ENCODE measurements at regions not wholly inside any gene's neighbourhood (a gene's known extent, or its start where the extent isn't known, plus 50 kb on each side); places are given as distances from the start of the nearest gene placed in this dataset.
"Not testable (repeated sequence)": the region's sequence is repeated elsewhere in the genome, so short reads cannot be mapped to it uniquely, and the experiment has no call there.

GRCh38 chr7:17412883-17413282 lies 114.4 kb downstream of the AHR start:
- Mint-ChIP-seq H3K27ac (no peak overlapping the region), H3K4me3 (no peak overlapping the region), H3K9me3 (no peaks in the 10 kb centered on the region), H3K27me3 (ENCODE audit: insufficient read depth) (no peaks in the 10 kb centered on the region), H3K4me1 (ENCODE audit: low read depth) (peaks cover 17% of the 10 kb centered on the region), H3K36me3 (ENCODE audit: low read depth) (no peaks in the 10 kb centered on the region)
- TF ChIP-seq, protein P1, sequence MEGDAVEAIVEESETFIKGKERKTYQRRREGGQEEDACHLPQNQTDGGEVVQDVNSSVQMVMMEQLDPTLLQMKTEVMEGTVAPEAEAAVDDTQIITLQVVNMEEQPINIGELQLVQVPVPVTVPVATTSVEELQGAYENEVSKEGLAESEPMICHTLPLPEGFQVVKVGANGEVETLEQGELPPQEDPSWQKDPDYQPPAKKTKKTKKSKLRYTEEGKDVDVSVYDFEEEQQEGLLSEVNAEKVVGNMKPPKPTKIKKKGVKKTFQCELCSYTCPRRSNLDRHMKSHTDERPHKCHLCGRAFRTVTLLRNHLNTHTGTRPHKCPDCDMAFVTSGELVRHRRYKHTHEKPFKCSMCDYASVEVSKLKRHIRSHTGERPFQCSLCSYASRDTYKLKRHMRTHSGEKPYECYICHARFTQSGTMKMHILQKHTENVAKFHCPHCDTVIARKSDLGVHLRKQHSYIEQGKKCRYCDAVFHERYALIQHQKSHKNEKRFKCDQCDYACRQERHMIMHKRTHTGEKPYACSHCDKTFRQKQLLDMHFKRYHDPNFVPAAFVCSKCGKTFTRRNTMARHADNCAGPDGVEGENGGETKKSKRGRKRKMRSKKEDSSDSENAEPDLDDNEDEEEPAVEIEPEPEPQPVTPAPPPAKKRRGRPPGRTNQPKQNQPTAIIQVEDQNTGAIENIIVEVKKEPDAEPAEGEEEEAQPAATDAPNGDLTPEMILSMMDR (IDR thresholded peaks at IDR 0.05): no peak
- no peak for DNase-seq

DNA sequence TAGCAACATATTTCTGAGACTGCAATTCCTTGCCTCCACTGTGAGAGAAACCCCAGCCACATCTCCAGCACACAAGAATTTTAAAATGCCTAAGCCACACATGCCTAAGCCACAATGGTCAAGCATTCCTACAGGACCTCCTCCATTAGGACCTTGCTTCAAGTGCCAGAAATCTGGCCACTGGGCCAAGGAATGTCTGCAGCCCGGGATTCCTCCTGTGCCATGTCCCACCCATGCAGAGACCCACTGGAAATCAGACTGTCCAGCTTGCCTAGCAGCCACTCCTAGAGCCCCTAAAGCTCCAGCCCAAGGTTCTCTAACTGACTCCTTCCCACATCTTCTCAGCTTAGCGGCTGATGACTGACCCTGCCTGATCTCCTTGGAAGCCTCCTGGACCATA lies 117.5 kb downstream of the AHR start:
- TF ChIP-seq, protein P1 (IDR thresholded peaks at IDR 0.05): no peak

GRCh38 chr7:17420308-17421015 lies 122.0 kb downstream of the AHR start:
- DNase-seq; H3K27me3 Mint-ChIP-seq (ENCODE audit: insufficient read depth); H3K27ac Mint-ChIP-seq; H3K9me3 Mint-ChIP-seq; H3K4me3 Mint-ChIP-seq; H3K36me3 Mint-ChIP-seq (ENCODE audit: low read depth): not testable (repeated sequence)
- H3K4me1 Mint-ChIP-seq (ENCODE audit: low read depth): peaks cover 13% of the 10 kb centered on the region

More for the DNA sequence above, 117.5 kb downstream of the AHR start:
- Mint-ChIP-seq H3K27ac (no peak overlapping the region), H3K9me3 (no peaks in the 10 kb centered on the region), H3K4me3 (no peak overlapping the region), H3K36me3 (ENCODE audit: low read depth) (no peaks in the 10 kb centered on the region), H3K27me3 (ENCODE audit: insufficient read depth) (no peaks in the 10 kb centered on the region), H3K4me1 (ENCODE audit: low read depth) (no peaks in the 10 kb centered on the region)
- DNase-seq: no peak

DNA sequence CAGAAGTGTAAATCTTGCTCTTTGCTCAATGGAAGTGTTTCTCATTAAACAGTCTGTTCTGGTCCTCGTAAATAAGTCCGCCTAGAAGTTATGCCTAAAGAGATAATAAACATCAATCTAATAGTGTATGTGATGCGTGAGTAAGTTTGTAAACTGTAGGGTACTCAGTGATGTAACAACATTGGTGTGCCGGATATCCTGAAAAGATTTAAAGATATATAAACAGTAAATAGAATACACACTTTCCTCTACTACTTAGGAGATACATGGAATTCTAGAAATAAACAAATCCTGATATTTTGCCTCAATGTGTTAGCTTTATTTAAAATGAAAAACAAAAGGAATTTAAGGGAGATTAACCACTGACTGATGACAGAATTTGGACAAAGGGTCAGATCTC lies 123.5 kb downstream of the AHR start:
- Mint-ChIP-seq H3K36me3 (ENCODE audit: low read depth) (peaks cover 7% of the 10 kb centered on the region), H3K4me1 (ENCODE audit: low read depth) (peaks cover 13% of the 10 kb centered on the region), H3K4me3 (no peak overlapping the region), H3K9me3 (peaks cover 9% of the 10 kb centered on the region; the same call in 1 of the 2 replicates), H3K27ac (no peak overlapping the region), H3K27me3 (ENCODE audit: insufficient read depth) (peaks cover 1% of the 10 kb centered on the region; the same call in 1 of the 2 replicates)
- no peak for DNase-seq
- TF ChIP-seq, protein P1 (IDR thresholded peaks at IDR 0.05): no peak

DNA sequence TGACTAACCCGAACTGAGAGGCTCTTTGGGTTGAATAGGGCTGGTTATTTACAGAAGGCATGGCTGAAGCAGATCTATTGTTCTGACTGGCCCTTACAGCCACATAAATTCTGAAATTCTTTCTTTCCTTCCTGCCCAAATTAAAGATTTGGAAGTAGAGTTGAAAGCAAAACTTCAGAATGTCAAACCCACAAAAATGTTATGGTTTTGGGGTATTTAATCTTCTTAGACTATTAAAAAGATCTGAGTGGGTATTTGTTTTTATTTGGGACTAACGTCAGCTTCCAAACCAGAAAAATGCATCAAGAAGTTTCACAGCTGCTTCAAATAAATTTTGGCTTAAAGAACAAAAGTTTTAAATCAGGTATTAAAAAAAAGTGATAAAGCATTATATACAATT lies 124.5 kb downstream of the AHR start:
- DNase-seq: no peak
- TF ChIP-seq, protein P1 (IDR thresholded peaks at IDR 0.05): no peak
- H3K27ac Mint-ChIP-seq: no peak overlapping the region
- H3K9me3 Mint-ChIP-seq: peaks cover 13% of the 10 kb centered on the region
- H3K4me3 Mint-ChIP-seq: no peak overlapping the region
- peaks cover 1% of the 10 kb centered on the region; the same call in 1 of the 2 replicates for H3K27me3 Mint-ChIP-seq (ENCODE audit: insufficient read depth)
- H3K36me3 Mint-ChIP-seq (ENCODE audit: low read depth): peaks cover 11% of the 10 kb centered on the region
- peaks cover 13% of the 10 kb centered on the region for H3K4me1 Mint-ChIP-seq (ENCODE audit: low read depth)

DNA sequence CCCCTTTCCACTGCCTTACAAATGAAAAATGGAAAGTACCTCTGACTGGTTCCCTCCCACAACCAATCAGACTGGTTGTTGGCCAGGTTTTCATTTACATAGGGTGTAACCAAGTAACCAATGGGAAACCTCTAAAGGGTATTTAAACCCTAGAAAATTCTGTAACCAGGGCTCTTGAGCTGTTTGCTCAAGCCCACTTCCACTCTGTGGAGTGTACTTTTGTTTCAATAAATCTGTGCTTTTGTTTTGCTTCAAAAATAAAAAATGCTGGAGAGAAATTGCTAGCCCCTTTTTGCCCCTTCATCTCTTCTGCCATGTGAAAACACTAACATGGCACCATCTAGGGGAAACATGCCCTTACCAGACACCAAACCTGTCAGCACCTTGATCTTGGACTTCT lies 129.5 kb downstream of the AHR start:
- Mint-ChIP-seq H3K27ac (no peak overlapping the region), H3K9me3 (peaks cover 26% of the 10 kb centered on the region), H3K36me3 (ENCODE audit: low read depth) (peaks cover 15% of the 10 kb centered on the region), H3K4me3 (no peak overlapping the region), H3K4me1 (ENCODE audit: low read depth) (peaks cover 7% of the 10 kb centered on the region), H3K27me3 (ENCODE audit: insufficient read depth) (peaks cover 1% of the 10 kb centered on the region; the same call in 1 of the 2 replicates)
- no peak for DNase-seq
- TF ChIP-seq, protein P1 (IDR thresholded peaks at IDR 0.05): no peak

Data from HFFc6 (cell line).